C4-2B (cell line): ENCODE measurements at regions not wholly inside any gene's neighbourhood (a gene's known extent, or its start where the extent isn't known, plus 50 kb on each side); places are given as distances from the start of the nearest gene placed in this dataset.

Experiments
- H3K27ac ChIP-seq: fragments of 450-650 bp; 2 replicates; pipeline ENCODE4 v1.5.1; 2017
- ZFX ChIP-seq: fragments of 450-650 bp; IDR thresholded peaks from 2 replicates; pipeline ENCODE4 v1.6.1; 2017
- TF ChIP-seq, protein P1 (sequence below): fragments of 450-650 bp; conservative IDR thresholded peaks from 2 replicates; pipeline ENCODE4 v1.5.1; 2017; ENCODE audit warnings: mild to moderate bottlenecking

DNA sequence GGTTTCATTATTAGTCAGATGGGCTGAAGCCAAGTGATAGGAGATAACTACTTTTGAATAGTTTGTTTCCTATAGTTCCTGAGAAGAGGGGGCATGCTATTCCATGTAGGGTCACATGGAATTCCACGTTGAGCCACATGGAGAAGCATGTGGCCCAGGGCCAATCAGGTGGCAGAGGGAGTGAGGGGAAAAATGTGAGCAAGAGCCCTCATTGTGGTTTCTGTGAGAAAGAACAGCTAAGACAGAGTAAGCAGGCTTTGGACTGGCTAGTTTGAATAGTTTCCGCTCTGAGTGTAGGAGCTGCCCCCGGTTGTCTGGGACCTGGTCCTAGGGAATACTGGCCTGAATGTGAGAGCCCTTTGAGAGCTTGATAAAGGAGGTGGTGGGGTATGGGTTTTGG lies 69.9 kb upstream of the CNTNAP4 start:
- no peak for TF ChIP-seq ZFX
- TF ChIP-seq, protein P1, sequence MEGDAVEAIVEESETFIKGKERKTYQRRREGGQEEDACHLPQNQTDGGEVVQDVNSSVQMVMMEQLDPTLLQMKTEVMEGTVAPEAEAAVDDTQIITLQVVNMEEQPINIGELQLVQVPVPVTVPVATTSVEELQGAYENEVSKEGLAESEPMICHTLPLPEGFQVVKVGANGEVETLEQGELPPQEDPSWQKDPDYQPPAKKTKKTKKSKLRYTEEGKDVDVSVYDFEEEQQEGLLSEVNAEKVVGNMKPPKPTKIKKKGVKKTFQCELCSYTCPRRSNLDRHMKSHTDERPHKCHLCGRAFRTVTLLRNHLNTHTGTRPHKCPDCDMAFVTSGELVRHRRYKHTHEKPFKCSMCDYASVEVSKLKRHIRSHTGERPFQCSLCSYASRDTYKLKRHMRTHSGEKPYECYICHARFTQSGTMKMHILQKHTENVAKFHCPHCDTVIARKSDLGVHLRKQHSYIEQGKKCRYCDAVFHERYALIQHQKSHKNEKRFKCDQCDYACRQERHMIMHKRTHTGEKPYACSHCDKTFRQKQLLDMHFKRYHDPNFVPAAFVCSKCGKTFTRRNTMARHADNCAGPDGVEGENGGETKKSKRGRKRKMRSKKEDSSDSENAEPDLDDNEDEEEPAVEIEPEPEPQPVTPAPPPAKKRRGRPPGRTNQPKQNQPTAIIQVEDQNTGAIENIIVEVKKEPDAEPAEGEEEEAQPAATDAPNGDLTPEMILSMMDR: no peak

DNA sequence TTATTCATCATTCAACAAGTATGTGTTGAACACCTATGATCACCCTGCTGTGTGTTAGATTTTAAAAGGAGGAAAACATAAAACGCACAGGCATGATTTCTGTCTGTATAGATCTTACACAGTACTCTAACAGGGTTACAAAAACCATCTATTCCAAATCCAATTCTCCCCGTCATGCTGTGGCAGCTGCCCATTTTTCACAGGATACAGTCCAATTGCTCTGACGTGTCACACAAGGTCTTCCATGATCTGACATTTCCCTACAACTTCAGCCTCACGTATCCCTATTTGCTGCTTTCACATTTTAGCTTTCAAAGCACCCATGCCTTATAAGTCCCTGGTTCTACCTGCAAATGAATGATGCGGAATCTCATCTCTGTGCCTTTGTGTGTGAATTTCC lies 67.0 kb upstream of the CNTNAP4 start:
- TF ChIP-seq, protein P1: no peak
- TF ChIP-seq ZFX: no peak
- H3K27ac ChIP-seq: no peak overlapping the region

More for the DNA sequence above, 69.9 kb upstream of the CNTNAP4 start:
- H3K27ac ChIP-seq: no peak overlapping the region

DNA sequence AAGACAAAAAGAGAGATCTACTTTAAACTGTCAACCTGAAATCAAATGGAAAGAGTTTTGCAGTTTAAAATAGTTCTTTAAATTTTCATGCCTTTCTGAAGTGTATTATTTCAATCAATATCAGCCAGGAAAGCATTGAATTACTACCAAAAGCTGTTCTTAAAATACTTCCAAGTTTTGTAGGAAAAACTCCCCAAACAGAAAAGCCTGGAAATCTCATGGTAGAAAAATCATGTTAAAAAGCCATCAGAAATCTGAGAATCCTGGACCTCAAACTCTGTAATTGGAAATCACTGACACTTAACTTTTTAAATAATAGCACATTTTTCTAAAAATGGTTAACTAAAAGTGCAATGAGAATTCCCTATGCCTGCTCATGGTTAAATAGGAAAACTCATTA lies 63.3 kb upstream of the CNTNAP4 start:
- no peak overlapping the region for H3K27ac ChIP-seq
- TF ChIP-seq ZFX: no peak
- TF ChIP-seq, protein P1: no peak

DNA sequence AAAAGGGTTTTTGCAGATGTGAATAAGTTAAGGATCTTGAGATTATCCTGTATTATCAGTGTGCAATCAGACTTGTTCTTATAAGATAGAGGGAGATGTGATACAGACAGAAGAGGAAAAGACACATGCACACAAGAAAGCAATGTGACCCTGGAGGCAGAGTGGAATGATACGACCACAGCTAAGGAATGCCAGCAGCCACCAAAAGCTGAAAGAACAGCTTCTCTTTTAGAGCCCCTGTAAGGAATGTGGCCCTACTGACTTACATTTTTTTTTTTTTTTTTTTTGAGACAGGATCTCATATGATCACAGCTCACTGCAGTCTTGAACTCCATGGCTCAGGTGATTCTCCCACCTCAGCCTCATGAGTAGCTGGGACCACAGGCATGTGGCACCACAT lies 62.3 kb upstream of the CNTNAP4 start:
- TF ChIP-seq, protein P1: no peak
- no peak for TF ChIP-seq ZFX

DNA sequence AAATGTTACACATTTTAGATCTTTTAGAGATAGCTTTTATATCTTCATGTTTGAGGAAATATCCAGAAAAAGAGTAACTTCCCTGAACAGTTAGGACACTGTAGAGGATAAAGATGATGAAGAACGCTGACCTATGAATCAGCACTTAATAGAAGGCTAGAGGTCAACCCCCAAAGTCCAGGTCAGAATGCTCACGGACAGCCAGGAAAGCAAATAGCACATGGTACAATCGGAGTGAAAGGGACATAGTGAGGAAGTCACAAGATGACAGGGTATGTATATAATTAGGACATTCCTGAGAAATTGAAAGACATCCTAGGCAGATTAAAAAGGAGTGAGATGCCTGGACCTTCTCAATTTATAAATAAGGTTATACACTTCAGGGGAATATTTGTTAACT lies 55.1 kb upstream of the CNTNAP4 start:
- H3K27ac ChIP-seq: no peak overlapping the region
- TF ChIP-seq, protein P1: no peak
- TF ChIP-seq ZFX: no peak

More for the DNA sequence above, 62.3 kb upstream of the CNTNAP4 start:
- H3K27ac ChIP-seq: no peak overlapping the region

DNA sequence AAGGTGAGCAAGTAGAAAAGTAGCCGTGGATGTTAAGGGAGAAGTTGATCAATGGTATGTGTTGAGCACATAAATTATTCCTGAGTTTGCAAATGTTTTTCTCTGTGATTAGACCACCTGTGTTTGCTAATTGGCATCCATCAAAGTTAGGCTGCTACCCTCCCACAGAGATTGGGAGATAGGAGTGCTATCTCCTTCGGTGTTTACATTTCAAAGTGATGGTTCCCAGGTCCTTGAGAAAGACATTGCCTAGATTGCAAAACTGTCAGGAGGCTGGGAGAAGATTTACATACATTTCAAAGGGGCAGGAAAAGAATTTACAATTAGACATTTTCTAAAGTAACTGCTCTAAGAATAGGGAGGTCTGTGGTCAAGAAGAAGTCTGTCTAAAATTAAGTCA lies 54.3 kb upstream of the CNTNAP4 start:
- no peak overlapping the region for H3K27ac ChIP-seq
- TF ChIP-seq, protein P1: no peak
- TF ChIP-seq ZFX: no peak

DNA sequence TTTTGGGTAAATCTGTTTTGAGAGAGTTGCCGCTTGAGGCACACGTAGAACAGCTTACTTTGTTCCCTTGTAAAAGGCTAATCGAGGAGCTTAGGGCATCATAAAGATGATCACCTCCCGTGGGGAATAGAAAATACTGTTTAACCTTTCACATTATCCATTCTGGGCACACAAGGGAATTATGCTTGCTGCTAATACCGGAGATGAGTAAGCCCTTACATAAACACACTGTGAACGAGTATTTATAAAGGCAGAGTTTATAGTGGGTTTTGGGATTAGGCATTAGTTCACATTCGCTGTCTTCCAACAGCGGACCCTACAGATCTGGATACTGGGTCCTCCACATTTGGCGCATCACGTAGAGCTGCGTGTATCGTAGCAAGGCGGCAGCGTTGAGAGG lies 51.2 kb upstream of the CNTNAP4 start:
- TF ChIP-seq ZFX: no peak
- TF ChIP-seq, protein P1: no peak
- no peak overlapping the region for H3K27ac ChIP-seq
